H1 (cell line): ENCODE measurements at regions not wholly inside any gene's neighbourhood (a gene's known extent, or its start where the extent isn't known, plus 50 kb on each side); places are given as distances from the start of the nearest gene placed in this dataset.

ENCODE experiments used
- CTCF ChIA-PET: fragments of 300-600 bp; sonication (Branson Sonifier 250); formaldehyde crosslinking; loops from one replicate; lab custom pipeline; 2021; ENCODE audit not compliant: partially characterized antibody; lab: Charles Lee
- POLR2A ChIA-PET: fragments of 300-600 bp; sonication (Branson Sonifier 250); formaldehyde crosslinking; loops from one replicate; lab custom pipeline; 2021; ENCODE audit warnings: inconsistent platforms; ENCODE audit not compliant: partially characterized antibody; lab: Charles Lee
- DNase-seq, 2 experiments: peaks; one replicate each; pipeline versions ENCODE4 v3.0.0 to v3.0.0-alpha.2; 2010 to 2022; ENCODE audit warnings: low spot score in 2 of 2, low read depth in 1 of 2, mixed read lengths in 1 of 2
- FAIRE-seq: peaks from 2 replicates; lab custom pipeline; 2011; peaks lifted over from hg19 to GRCh38; lab: Jason Lieb, UNC
- H2AFZ ChIP-seq: 2 replicates; pipeline ENCODE4 v1.8.1; 2012; ENCODE audit warnings: low read length, inconsistent platforms
- H2AK5ac ChIP-seq: 2 replicates; pipeline ENCODE4 v1.6.1; 2013; ENCODE audit warnings: low read depth, low read length
- H2BK120ac ChIP-seq: replicated peaks from 2 replicates; pipeline ENCODE3; 2013; ENCODE audit warnings: low read depth, low read length, inconsistent platforms
- H2BK12ac ChIP-seq: 2 replicates; pipeline ENCODE4 v1.6.1; 2013; ENCODE audit warnings: low read depth, low read length
- H2BK15ac ChIP-seq: 2 replicates; pipeline ENCODE4 v1.6.1; 2013; ENCODE audit warnings: low read length
- H2BK20ac ChIP-seq: 2 replicates; pipeline ENCODE4 v1.6.1; 2013; ENCODE audit warnings: low read length
- H2BK5ac ChIP-seq: 2 replicates; pipeline ENCODE4 v1.6.1; 2013; ENCODE audit warnings: low read depth, low read length
- H3K14ac ChIP-seq: 2 replicates; pipeline ENCODE4 v1.6.1; 2013; ENCODE audit warnings: inconsistent platforms; ENCODE audit not compliant: insufficient read length
- H3K18ac ChIP-seq: 2 replicates; pipeline ENCODE4 v1.6.1; 2013; ENCODE audit warnings: low read length; ENCODE audit errors: extremely low read depth
- H3K23ac ChIP-seq: 2 replicates; pipeline ENCODE4 v1.6.1; 2013; ENCODE audit warnings: inconsistent platforms; ENCODE audit not compliant: insufficient read length
- H3K23me2 ChIP-seq: 2 replicates; pipeline ENCODE4 v1.6.1; 2013; ENCODE audit warnings: low read depth, low read length
- H3K27ac ChIP-seq: 2 replicates; pipeline ENCODE4 v1.6.1; 2011; ENCODE audit warnings: low read depth, low read length, inconsistent platforms
- H3K27me3 ChIP-seq, 4 experiments: replicated peaks in 1 of 4; 1 replicate in 1 of 4; 2 replicates in 3 of 4; pipeline versions ENCODE4 v1.6.1 to v1.8.1; 2011 to 2013; ENCODE audit warnings: low read length in 3 of 4, mild to moderate bottlenecking in 3 of 4, inconsistent platforms in 2 of 4, mixed read lengths in 2 of 4, moderate library complexity in 1 of 4; ENCODE audit not compliant: control insufficient read depth in 3 of 4, insufficient read depth in 3 of 4; ENCODE audit errors: extremely low read depth in 1 of 4
- H3K36me3 ChIP-seq, 4 experiments: 2 replicates each; pipeline versions ENCODE4 v1.6.1 to v1.8.1; 2011 to 2013; ENCODE audit warnings: mild to moderate bottlenecking in 4 of 4, low read length in 3 of 4, moderate library complexity in 2 of 4, control low read depth in 1 of 4, inconsistent platforms in 1 of 4; ENCODE audit not compliant: insufficient read depth in 4 of 4, control insufficient read depth in 2 of 4
- H3K4ac ChIP-seq: replicated peaks from 2 replicates; pipeline ENCODE3; 2013; ENCODE audit warnings: low read length, low read depth, mixed read lengths, inconsistent platforms; ENCODE audit not compliant: insufficient read length
- H3K4me1 ChIP-seq, 4 experiments: replicated peaks in 1 of 4; 1 replicate in 1 of 4; 2 replicates in 3 of 4; pipeline versions ENCODE4 v1.6.1 to v1.8.1; 2011 to 2013; ENCODE audit warnings: low read length in 3 of 4, inconsistent platforms in 2 of 4, mixed read lengths in 1 of 4; ENCODE audit not compliant: insufficient read depth in 4 of 4, control insufficient read depth in 3 of 4
- H3K4me2 ChIP-seq, 2 experiments: 2 replicates each; pipeline versions ENCODE4 v1.6.1 to v1.8.1; 2011 to 2013; ENCODE audit warnings: low read depth in 2 of 2, low read length in 2 of 2, control low read depth in 1 of 2, inconsistent platforms in 1 of 2, mild to moderate bottlenecking in 1 of 2; ENCODE audit not compliant: insufficient read depth in 1 of 2
- H3K4me3 ChIP-seq, 4 experiments: fragments of 200-600, 300-600 bp in 1 of 4; sonication (generic), shearing (Covaris generic), sonication (Bioruptor Twin) in 1 of 4; 2 replicates each; pipeline versions ENCODE4 v1.5.1 to v1.8.1; 2011 to 2016; ENCODE audit warnings: low read length in 4 of 4, low read depth in 3 of 4, control low read depth in 2 of 4, inconsistent platforms in 2 of 4, mild to moderate bottlenecking in 2 of 4, mixed read lengths in 1 of 4, moderate library complexity in 1 of 4; ENCODE audit not compliant: insufficient read depth in 2 of 4; ENCODE audit errors: extremely low read depth in 1 of 4
- H3K56ac ChIP-seq: replicated peaks from 2 replicates; pipeline ENCODE3; 2013; ENCODE audit warnings: low read depth, mild to moderate bottlenecking, mixed read lengths, low read length, inconsistent platforms; ENCODE audit not compliant: insufficient read length
- H3K79me1 ChIP-seq: 2 replicates; pipeline ENCODE4 v1.6.1; 2013; ENCODE audit warnings: low read depth, low read length, control low read depth
- H3K79me2 ChIP-seq, 2 experiments: 2 replicates each; pipeline versions ENCODE4 v1.6.1 to v1.8.1; 2012 to 2013; ENCODE audit warnings: low read length in 2 of 2, mild to moderate bottlenecking in 2 of 2, inconsistent platforms in 1 of 2; ENCODE audit not compliant: insufficient read depth in 2 of 2, control insufficient read depth in 1 of 2
- H3K9ac ChIP-seq, 4 experiments: replicated peaks in 1 of 4; 1 replicate in 1 of 4; 2 replicates in 3 of 4; pipeline versions ENCODE4 v1.6.1 to v1.8.1; 2011 to 2013; ENCODE audit warnings: low read depth in 3 of 4, low read length in 3 of 4, control low read depth in 2 of 4, mild to moderate bottlenecking in 2 of 4, moderate library complexity in 2 of 4, inconsistent platforms in 1 of 4; ENCODE audit errors: extremely low read depth in 1 of 4
- H3K9me3 ChIP-seq, 2 experiments: 2 replicates each; pipeline versions ENCODE4 v1.6.1 to v1.8.1; 2012 to 2013; ENCODE audit warnings: mild to moderate bottlenecking in 2 of 2, moderate library complexity in 2 of 2, control low read depth in 1 of 2, inconsistent platforms in 1 of 2, low read depth in 1 of 2, low read length in 1 of 2, mixed read lengths in 1 of 2; ENCODE audit not compliant: insufficient read depth in 2 of 2
- H4K20me1 ChIP-seq, 2 experiments: replicated peaks in 1 of 2; 2 replicates each; pipeline versions ENCODE3 to v1.8.1; 2011 to 2013; ENCODE audit warnings: inconsistent platforms in 2 of 2, low read length in 2 of 2, mild to moderate bottlenecking in 1 of 2; ENCODE audit not compliant: insufficient read depth in 2 of 2, control insufficient read depth in 1 of 2
- H4K5ac ChIP-seq: 2 replicates; pipeline ENCODE4 v1.6.1; 2013; ENCODE audit warnings: low read length, low read depth, mixed read lengths, inconsistent platforms; ENCODE audit not compliant: insufficient read length
- H4K8ac ChIP-seq: 2 replicates; pipeline ENCODE4 v1.8.0; 2013; ENCODE audit warnings: mild to moderate bottlenecking, moderate library complexity, low read length, inconsistent platforms; ENCODE audit not compliant: insufficient read depth; ENCODE audit errors: extremely low read depth
- H4K91ac ChIP-seq: replicated peaks from 2 replicates; pipeline ENCODE3; 2013; ENCODE audit warnings: low read length, mixed read lengths, inconsistent platforms; ENCODE audit not compliant: insufficient read length
- ASH2L ChIP-seq: fragments of 200-600, 300-600 bp; sonication (generic); IDR thresholded peaks from one replicate; pipeline ENCODE4 v1.7.1; 2017; ENCODE audit warnings: low read length
- BACH1 ChIP-seq: IDR thresholded peaks from 2 replicates; pipeline ENCODE4 v1.6.1; 2012; ENCODE audit warnings: low read length, improper control_type of control experiment
- CEBPB ChIP-seq: IDR thresholded peaks from 2 replicates; pipeline ENCODE4 v1.6.1; 2012; ENCODE audit warnings: low read depth, low read length
- CHD2 ChIP-seq: IDR thresholded peaks from 2 replicates; pipeline ENCODE4 v1.6.1; 2012; ENCODE audit warnings: low read length, improper control_type of control experiment
- CREB1 ChIP-seq: IDR thresholded peaks from 2 replicates; pipeline ENCODE4 v1.6.1; 2012; ENCODE audit warnings: inconsistent platforms
- EZH2 ChIP-seq: fragments of 200-600 bp; sonication (generic); IDR thresholded peaks from 2 replicates; pipeline ENCODE4 v1.7.1; 2012; ENCODE audit warnings: low read depth, mild to moderate bottlenecking, moderate library complexity, low read length, inconsistent platforms; ENCODE audit not compliant: severe bottlenecking
- FOSL1 ChIP-seq: IDR thresholded peaks from 2 replicates; pipeline ENCODE4 v1.6.1; 2011; ENCODE audit warnings: mild to moderate bottlenecking, low read depth, low read length, moderate library complexity; ENCODE audit not compliant: insufficient read depth
- HDAC6 ChIP-seq: IDR thresholded peaks from one replicate; pipeline ENCODE4 v1.7.1; 2012; ENCODE audit warnings: low read depth, mild to moderate bottlenecking, inconsistent platforms, low read length, moderate library complexity
- JUN ChIP-seq: IDR thresholded peaks from 2 replicates; pipeline ENCODE4 v1.6.1; 2011; ENCODE audit warnings: low read depth, mild to moderate bottlenecking, improper control_type of control experiment, low read length
- NRF1 ChIP-seq: IDR thresholded peaks from 2 replicates; pipeline ENCODE4 v1.6.1; 2011; ENCODE audit warnings: mild to moderate bottlenecking, low read depth, low read length, improper control_type of control experiment
- RFX5 ChIP-seq: IDR thresholded peaks from 2 replicates; pipeline ENCODE4 v1.6.1; 2011; ENCODE audit warnings: low read depth, low read length, improper control_type of control experiment, borderline replicate concordance
- SIN3A ChIP-seq, 2 experiments: IDR thresholded peaks in 1 of 2; conservative IDR thresholded peaks in 1 of 2; 2 replicates each; pipeline ENCODE4 v1.6.1; 2011 to 2012; ENCODE audit warnings: low read length in 2 of 2, improper control_type of control experiment in 1 of 2, low read depth in 1 of 2, mild to moderate bottlenecking in 1 of 2
- SIX5 ChIP-seq: IDR thresholded peaks from 2 replicates; pipeline ENCODE4 v1.6.1; 2011; ENCODE audit warnings: mild to moderate bottlenecking, low read depth, low read length
- WGBS, 2 experiments: shearing (Covaris generic) in 1 of 2; methylation state at CpG; one replicate each; pipeline versions ENCODE4 v1.1.6 to v1.1.7; 2013 to 2015; ENCODE audit warnings: low lambda C conversion rate in 2 of 2, mixed read lengths in 2 of 2, inconsistent platforms in 1 of 2, low coverage in 1 of 2, missing lambda C conversion rate in 1 of 2; ENCODE audit not compliant: insufficient replicate concordance in 2 of 2, insufficient coverage in 1 of 2, insufficient read length in 1 of 2; ENCODE audit errors: extremely low coverage in 1 of 2, missing lambda C conversion rate in 1 of 2; 5-methylcytosine and 5-hydroxymethylcytosine counted together

GRCh38 chr13:107721125-107721869 is 494.0 kb downstream of the LIG4 start:
- Histone ChIP-seq H3K14ac (no peak overlapping the region), H3K27me3 (no peaks in the 10 kb centered on the region), H2BK20ac (no peak overlapping the region), H2AK5ac (no peak overlapping the region), H2BK15ac (no peak overlapping the region), H3K9me3 (no peaks in the 10 kb centered on the region), H4K5ac (no peak overlapping the region), H4K20me1 (no peaks in the 10 kb centered on the region), H3K36me3 (no peaks in the 10 kb centered on the region; a peak in 1 of 8 replicates), H3K27ac (no peak overlapping the region), H3K4me3 (no peak overlapping the region), H3K79me2 (no peaks in the 10 kb centered on the region; a peak in 1 of 4 replicates), H3K4me2 (no peak overlapping the region), H3K18ac (no peak overlapping the region), H3K23me2 (no peaks in the 10 kb centered on the region), H2AFZ (no peak overlapping the region), H4K8ac (no peak overlapping the region), H3K9ac (no peak overlapping the region), H2BK120ac (no peak overlapping the region), H2BK5ac (no peak overlapping the region), H3K23ac (no peak overlapping the region), H4K91ac (no peak overlapping the region), H2BK12ac (no peak overlapping the region), H3K4ac (no peak overlapping the region), H3K56ac (no peak overlapping the region), H3K4me1 (peaks cover 0 to 4% (median 2%) of the 10 kb centered on the region in 4 experiments; a peak in 1 of 7 replicates), H3K79me1 (no peaks in the 10 kb centered on the region; the same call in 1 of the 2 replicates)
- no peak for TF ChIP-seq CHD2
- TF ChIP-seq RFX5, result no peak
- no peak for TF ChIP-seq SIN3A (conservative IDR thresholded peaks at IDR 0.05 in 1 of 2, IDR thresholded peaks at IDR 0.05 in 1 of 2; ENCODE audit: low read depth in 1 of 2, low read length in 2 of 2)
- no peak for TF ChIP-seq ASH2L
- no peak for TF ChIP-seq NRF1
- TF ChIP-seq BACH1, result no peak
- no peak for TF ChIP-seq EZH2
- no peak for TF ChIP-seq HDAC6
- TF ChIP-seq JUN, result no peak
- TF ChIP-seq CEBPB, result no peak
- TF ChIP-seq CREB1, result no peak
- TF ChIP-seq FOSL1, result no peak
- no peak for TF ChIP-seq SIX5
- FAIRE-seq (no peak), DNase-seq (no peak)
- POLR2A ChIA-PET, result no interaction called here
- 75% methylated on average over 13 of the region's 13 CpGs; no CpG with 5 or more reads in 1 of the 2 experiments for WGBS, 2 experiments
- CTCF ChIA-PET, result no interaction called here
